ENCODE measurements at regions not wholly inside any gene's neighbourhood (a gene's known extent, or its start where the extent isn't known, plus 50 kb on each side); places are given as distances from the start of the nearest gene placed in this dataset.
"Not testable (repeated sequence)": the region's sequence is repeated elsewhere in the genome, so short reads cannot be mapped to it uniquely, and the experiment has no call there.

- not testable (repeated sequence) for TF ChIP-seq POLR2A (IDR thresholded peaks at IDR 0.05; ENCODE audit: borderline replicate concordance, extremely low read depth, insufficient read depth, insufficient read length); SRF (IDR thresholded peaks at IDR 0.05; ENCODE audit: low read depth); CTCF (IDR thresholded peaks at IDR 0.05 in 2 of 3, conservative IDR thresholded peaks at IDR 0.05 in 1 of 3; ENCODE audit: borderline replicate concordance in 1 of 3, insufficient read depth in 1 of 3, low read depth in 2 of 3, low read length in 2 of 3); POLR2AphosphoS5 (IDR thresholded peaks at IDR 0.05; ENCODE audit: low read depth, low read length); ZFX (IDR thresholded peaks at IDR 0.05); EZH2 (IDR thresholded peaks at IDR 0.05); EGR1 (IDR thresholded peaks at IDR 0.05; ENCODE audit: low read depth); EZH2phosphoT487 (IDR thresholded peaks at IDR 0.05; ENCODE audit: borderline replicate concordance); ELF1 (IDR thresholded peaks at IDR 0.05; ENCODE audit: borderline replicate concordance, low read depth); ZNF274 (IDR thresholded peaks at IDR 0.05; ENCODE audit: low read depth, low read length); SP1 (IDR thresholded peaks at IDR 0.05; ENCODE audit: low read depth)
- TF ChIP-seq, protein P1, sequence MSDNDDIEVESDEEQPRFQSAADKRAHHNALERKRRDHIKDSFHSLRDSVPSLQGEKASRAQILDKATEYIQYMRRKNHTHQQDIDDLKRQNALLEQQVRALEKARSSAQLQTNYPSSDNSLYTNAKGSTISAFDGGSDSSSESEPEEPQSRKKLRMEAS (IDR thresholded peaks at IDR 0.05): not testable (repeated sequence)
- TF ChIP-seq, protein P2, sequence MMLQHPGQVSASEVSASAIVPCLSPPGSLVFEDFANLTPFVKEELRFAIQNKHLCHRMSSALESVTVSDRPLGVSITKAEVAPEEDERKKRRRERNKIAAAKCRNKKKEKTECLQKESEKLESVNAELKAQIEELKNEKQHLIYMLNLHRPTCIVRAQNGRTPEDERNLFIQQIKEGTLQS (IDR thresholded peaks at IDR 0.05): not testable (repeated sequence)
- TF ChIP-seq, protein P3, sequence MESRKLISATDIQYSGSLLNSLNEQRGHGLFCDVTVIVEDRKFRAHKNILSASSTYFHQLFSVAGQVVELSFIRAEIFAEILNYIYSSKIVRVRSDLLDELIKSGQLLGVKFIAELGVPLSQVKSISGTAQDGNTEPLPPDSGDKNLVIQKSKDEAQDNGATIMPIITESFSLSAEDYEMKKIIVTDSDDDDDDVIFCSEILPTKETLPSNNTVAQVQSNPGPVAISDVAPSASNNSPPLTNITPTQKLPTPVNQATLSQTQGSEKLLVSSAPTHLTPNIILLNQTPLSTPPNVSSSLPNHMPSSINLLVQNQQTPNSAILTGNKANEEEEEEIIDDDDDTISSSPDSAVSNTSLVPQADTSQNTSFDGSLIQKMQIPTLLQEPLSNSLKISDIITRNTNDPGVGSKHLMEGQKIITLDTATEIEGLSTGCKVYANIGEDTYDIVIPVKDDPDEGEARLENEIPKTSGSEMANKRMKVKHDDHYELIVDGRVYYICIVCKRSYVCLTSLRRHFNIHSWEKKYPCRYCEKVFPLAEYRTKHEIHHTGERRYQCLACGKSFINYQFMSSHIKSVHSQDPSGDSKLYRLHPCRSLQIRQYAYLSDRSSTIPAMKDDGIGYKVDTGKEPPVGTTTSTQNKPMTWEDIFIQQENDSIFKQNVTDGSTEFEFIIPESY (IDR thresholded peaks at IDR 0.05; ENCODE audit: extremely low read depth, insufficient replicate concordance, low read length): not testable (repeated sequence)
Observed at GRCh38 chr9:41354060-41354934, 165.2 kb upstream of the ZNG1F start.

Data from HCT116 (cell line).